CD14-positive monocyte (primary cell): ENCODE measurements at regions not wholly inside any gene's neighbourhood (a gene's known extent, or its start where the extent isn't known, plus 50 kb on each side); places are given as distances from the start of the nearest gene placed in this dataset.
"Not testable (repeated sequence)": the region's sequence is repeated elsewhere in the genome, so short reads cannot be mapped to it uniquely, and the experiment has no call there.

Experiments
- DNase-seq, 3 donors: peaks; one replicate each; pipeline ENCODE4 v3.0.0-alpha.2; 2011 to 2022
- H2AFZ ChIP-seq: 2 replicates; pipeline ENCODE4 v1.6.0; 2012; ENCODE audit warnings: mild to moderate bottlenecking, low read depth, low read length, inconsistent platforms; ENCODE audit not compliant: insufficient read depth, poor library complexity, severe bottlenecking
- H3K27ac ChIP-seq, 2 donors: 1 replicate in 1 of 2; 2 replicates in 1 of 2; pipeline ENCODE4 v1.5.1; 2012 to 2013; ENCODE audit warnings: low read length in 2 of 2, control low read depth in 1 of 2, inconsistent platforms in 1 of 2, low read depth in 1 of 2, mild to moderate bottlenecking in 1 of 2
- H3K27me3 ChIP-seq, 2 donors: one replicate each; pipeline versions ENCODE4 v1.6.0 to v1.6.1; 2011 to 2013; ENCODE audit warnings: low read length in 2 of 2; ENCODE audit not compliant: control insufficient read depth in 2 of 2, insufficient read depth in 2 of 2
- H3K36me3 ChIP-seq, 2 donors: replicated peaks in 1 of 2; 1 replicate in 1 of 2; 2 replicates in 1 of 2; pipeline versions ENCODE4 v1.5.1 to v1.6.1; 2012 to 2013; ENCODE audit warnings: low read length in 2 of 2, control low read depth in 1 of 2, inconsistent platforms in 1 of 2, mild to moderate bottlenecking in 1 of 2; ENCODE audit not compliant: insufficient read depth in 2 of 2, control insufficient read depth in 1 of 2
- H3K4me1 ChIP-seq, 2 donors: 1 replicate in 1 of 2; 2 replicates in 1 of 2; pipeline versions ENCODE4 v1.5.1 to v1.6.1; 2012 to 2013; ENCODE audit warnings: low read length in 2 of 2, control low read depth in 1 of 2, inconsistent platforms in 1 of 2, mild to moderate bottlenecking in 1 of 2, moderate library complexity in 1 of 2; ENCODE audit not compliant: insufficient read depth in 2 of 2, control insufficient read depth in 1 of 2
- H3K4me2 ChIP-seq: replicated peaks from 2 replicates; pipeline ENCODE3; 2012; ENCODE audit warnings: low read length, moderate library complexity, mild to moderate bottlenecking; ENCODE audit not compliant: poor library complexity, severe bottlenecking; ENCODE audit errors: extremely low read depth
- H3K4me3 ChIP-seq, 3 experiments: fragments of 200-600 bp in 1 of 3; sonication (generic) in 1 of 3; replicated peaks in 1 of 3; 1 replicate in 2 of 3; 2 replicates in 1 of 3; pipeline ENCODE4 v1.5.1; 2011 to 2013; ENCODE audit warnings: low read length in 3 of 3, mild to moderate bottlenecking in 3 of 3, control low read depth in 2 of 3, low read depth in 2 of 3, inconsistent platforms in 1 of 3, moderate library complexity in 1 of 3
- H3K79me2 ChIP-seq: 2 replicates; pipeline ENCODE4 v1.6.0; 2012; ENCODE audit warnings: mild to moderate bottlenecking, control low read depth, inconsistent platforms, low read length, moderate library complexity; ENCODE audit not compliant: insufficient read depth
- H3K9ac ChIP-seq: 2 replicates; pipeline ENCODE4 v1.6.0; 2017; ENCODE audit warnings: low read length, mild to moderate bottlenecking; ENCODE audit not compliant: insufficient read depth, poor library complexity, severe bottlenecking
- H3K9me3 ChIP-seq, 2 donors: replicated peaks in 1 of 2; 1 replicate in 1 of 2; 2 replicates in 1 of 2; pipeline versions ENCODE4 v1.5.1 to v1.6.1; 2012 to 2013; ENCODE audit warnings: low read length in 2 of 2, control low read depth in 1 of 2; ENCODE audit not compliant: control insufficient read depth in 1 of 2, insufficient read depth in 1 of 2
- H4K20me1 ChIP-seq: 2 replicates; pipeline ENCODE4 v1.6.0; 2012; ENCODE audit warnings: mild to moderate bottlenecking, low read length, control low read depth, moderate library complexity; ENCODE audit not compliant: insufficient read depth
- H3K27ac Mint-ChIP-seq, 7 donors: one replicate each; pipeline ENCODE4 v1.8.0; 2020; ENCODE audit warnings: mild to moderate bottlenecking in 7 of 7, mixed read lengths in 7 of 7, moderate library complexity in 6 of 7, inconsistent platforms in 2 of 7
- H3K27me3 Mint-ChIP-seq, 3 donors: one replicate each; pipeline ENCODE4 v1.8.0; 2021 to 2022; ENCODE audit warnings: low read depth in 3 of 3, mild to moderate bottlenecking in 3 of 3, mixed read lengths in 3 of 3, moderate library complexity in 3 of 3, inconsistent platforms in 1 of 3
- H3K36me3 Mint-ChIP-seq, 2 donors: one replicate each; pipeline ENCODE4 v1.8.0; 2020; ENCODE audit warnings: mixed read lengths in 2 of 2, inconsistent platforms in 1 of 2, mild to moderate bottlenecking in 1 of 2
- H3K4me1 Mint-ChIP-seq: one replicate; pipeline ENCODE4 v1.8.0; 2020; ENCODE audit warnings: mild to moderate bottlenecking, mixed read lengths
- H3K4me3 Mint-ChIP-seq, 2 donors: one replicate each; pipeline ENCODE4 v1.8.0; 2020; ENCODE audit warnings: mild to moderate bottlenecking in 2 of 2, mixed read lengths in 2 of 2, moderate library complexity in 1 of 2
- H3K9me3 Mint-ChIP-seq, 7 donors: one replicate each; pipeline ENCODE4 v1.8.0; 2020 to 2022; ENCODE audit warnings: mixed read lengths in 7 of 7, mild to moderate bottlenecking in 6 of 7, moderate library complexity in 6 of 7, inconsistent platforms in 2 of 7
- WGBS: methylation state at CpG from one replicate; pipeline ENCODE4 v1.1.5; 2013; ENCODE audit warnings: missing lambda C conversion rate; ENCODE audit not compliant: insufficient coverage; 5-methylcytosine and 5-hydroxymethylcytosine counted together
- intact Hi-C, 2 donors: fragments of 100-400 bp; cut with micrococcal nuclease; formaldehyde crosslinking; loops; one replicate each; pipeline versions ENCODE4 v1.15.0 to v1.15.1; 2023

DNA sequence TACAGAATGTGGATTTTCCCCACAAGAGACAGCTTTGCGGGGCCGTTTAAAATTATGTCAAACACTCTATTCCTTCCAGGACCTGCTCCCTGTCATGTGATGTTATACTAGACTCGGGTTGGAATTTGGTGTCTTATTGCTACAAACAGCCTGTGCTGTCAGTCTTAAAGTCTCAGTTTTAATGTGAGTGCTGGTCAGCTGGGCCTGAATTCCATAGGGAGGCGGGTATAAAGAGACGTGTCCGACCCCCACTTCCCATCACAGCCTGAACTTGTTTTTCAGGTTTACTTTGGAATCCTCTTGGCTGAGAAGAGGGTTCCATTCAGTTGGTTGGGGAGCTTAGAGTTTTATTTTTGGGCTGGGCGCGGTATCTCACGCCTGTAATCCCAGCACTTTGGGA is 146.5 kb upstream of the ZNF469 start:
- H3K27me3 Mint-ChIP-seq: peaks cover 6 to 17% (median 17%) of the 10 kb centered on the region in 3 donors
- H3K79me2 ChIP-seq, H3K4me1 Mint-ChIP-seq, H4K20me1 ChIP-seq, H3K36me3 Mint-ChIP-seq, DNase-seq, H3K36me3 ChIP-seq, H3K4me2 ChIP-seq, H3K27ac ChIP-seq, H3K4me1 ChIP-seq, H3K27me3 ChIP-seq, H2AFZ ChIP-seq, H3K4me3 Mint-ChIP-seq, H3K4me3 ChIP-seq, H3K9me3 ChIP-seq, H3K9ac ChIP-seq, H3K9me3 Mint-ChIP-seq, H3K27ac Mint-ChIP-seq, intact Hi-C loops: not testable (repeated sequence)
- WGBS: no CpG with 5 or more reads among the region's 9 CpGs

DNA sequence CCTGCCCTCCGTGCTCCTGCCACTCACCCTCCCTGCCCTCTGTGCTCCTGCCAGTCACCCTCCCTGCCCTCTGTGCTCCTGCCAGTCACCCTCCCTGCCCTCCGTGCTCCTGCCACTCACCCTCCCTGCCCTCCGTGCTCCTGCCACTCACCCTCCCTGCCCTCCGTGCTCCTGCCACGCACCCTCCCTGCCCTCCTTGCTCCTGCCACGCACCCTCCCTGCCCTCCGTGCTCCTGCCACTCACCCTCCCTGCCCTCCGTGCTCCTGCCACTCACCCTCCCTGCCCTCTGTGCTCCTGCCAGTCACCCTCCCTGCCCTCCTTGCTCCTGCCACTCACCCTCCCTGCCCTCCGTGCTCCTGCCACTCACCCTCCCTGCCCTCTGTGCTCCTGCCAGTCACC is 145.4 kb upstream of the ZNF469 start:
- no CpG with 5 or more reads among the region's 9 CpGs for WGBS
- peaks cover 6 to 20% (median 15%) of the 10 kb centered on the region in 3 donors for H3K27me3 Mint-ChIP-seq
- H3K27ac ChIP-seq, H3K36me3 ChIP-seq, H3K4me1 ChIP-seq, H3K9ac ChIP-seq, H3K27me3 ChIP-seq, H4K20me1 ChIP-seq, H2AFZ ChIP-seq, H3K4me1 Mint-ChIP-seq, H3K79me2 ChIP-seq, intact Hi-C loops, H3K4me3 Mint-ChIP-seq, H3K4me3 ChIP-seq, H3K9me3 Mint-ChIP-seq, H3K36me3 Mint-ChIP-seq, H3K9me3 ChIP-seq, H3K27ac Mint-ChIP-seq, DNase-seq, H3K4me2 ChIP-seq: not testable (repeated sequence)

DNA sequence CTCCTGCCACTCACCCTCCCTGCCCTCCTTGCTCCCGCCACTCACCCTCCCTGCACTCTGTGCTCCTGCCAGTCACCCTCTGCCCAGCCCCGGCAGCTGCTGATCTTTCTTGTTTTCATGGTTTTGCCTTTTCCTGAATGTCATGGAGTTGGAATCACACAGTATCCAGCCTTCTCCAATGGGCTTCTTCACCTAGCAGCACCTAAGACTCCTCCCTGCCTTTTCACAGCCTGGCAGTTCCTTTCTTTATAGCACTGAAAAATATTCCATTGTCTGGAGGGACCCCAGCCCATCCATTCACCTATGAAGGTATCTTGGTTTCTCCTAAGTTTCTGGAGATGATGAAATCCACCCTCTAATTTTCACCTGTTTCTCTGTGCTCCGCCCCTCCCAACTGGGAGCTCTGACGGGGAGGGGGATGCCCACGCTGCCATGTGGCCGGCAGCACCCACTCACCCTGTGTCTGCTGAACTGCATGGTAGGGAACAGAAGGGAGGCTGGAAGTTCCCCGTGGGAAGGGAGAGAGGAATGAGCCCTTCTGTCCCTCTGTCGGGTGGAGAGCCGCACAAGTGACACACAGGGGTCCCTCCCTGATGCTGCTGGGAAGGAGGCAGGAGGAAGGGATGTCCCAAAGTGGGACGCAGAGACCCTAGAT is 144.9 kb upstream of the ZNF469 start:
- not testable (repeated sequence) for H3K4me2 ChIP-seq
- 78% methylated on average over 2 of the region's 10 CpGs for WGBS

GRCh38 chr16:88238732-88239274 is 144.0 kb upstream of the ZNF469 start:
- H3K4me1 Mint-ChIP-seq, H3K36me3 ChIP-seq, H3K4me3 ChIP-seq, H3K79me2 ChIP-seq, H3K27me3 ChIP-seq, H3K9ac ChIP-seq, H4K20me1 ChIP-seq, H3K4me3 Mint-ChIP-seq, H3K4me2 ChIP-seq, H3K4me1 ChIP-seq, H3K36me3 Mint-ChIP-seq, intact Hi-C loops, H3K9me3 ChIP-seq, H2AFZ ChIP-seq, H3K9me3 Mint-ChIP-seq, H3K27ac ChIP-seq: not testable (repeated sequence)
- peaks cover 6 to 18% (median 15%) of the 10 kb centered on the region in 3 donors for H3K27me3 Mint-ChIP-seq
- peak; percentile 54 to 70 (median 62) for DNase-seq
- peak overlapping the region in 1 of 7 donors; percentile 40 for H3K27ac Mint-ChIP-seq
- WGBS: no CpG with 5 or more reads among the region's 8 CpGs

More for the DNA sequence above, 144.9 kb upstream of the ZNF469 start:
- H3K9me3 ChIP-seq, H2AFZ ChIP-seq, H3K9me3 Mint-ChIP-seq, H3K4me1 Mint-ChIP-seq, H3K4me3 ChIP-seq, H3K27ac ChIP-seq, H3K9ac ChIP-seq, H4K20me1 ChIP-seq, H3K4me1 ChIP-seq, DNase-seq, intact Hi-C loops, H3K36me3 ChIP-seq, H3K79me2 ChIP-seq, H3K36me3 Mint-ChIP-seq, H3K27me3 ChIP-seq: not testable (repeated sequence)
- H3K27me3 Mint-ChIP-seq: peaks cover 6 to 19% (median 15%) of the 10 kb centered on the region in 3 donors
- H3K4me3 Mint-ChIP-seq: peak overlapping the region in 1 of 2 donors; percentile 59
- peak overlapping the region in 2 of 7 donors; percentile 18 to 78 for H3K27ac Mint-ChIP-seq
